ENCODE measurements at regions not wholly inside any gene's neighbourhood (a gene's known extent, or its start where the extent isn't known, plus 50 kb on each side); places are given as distances from the start of the nearest gene placed in this dataset.

DNA sequence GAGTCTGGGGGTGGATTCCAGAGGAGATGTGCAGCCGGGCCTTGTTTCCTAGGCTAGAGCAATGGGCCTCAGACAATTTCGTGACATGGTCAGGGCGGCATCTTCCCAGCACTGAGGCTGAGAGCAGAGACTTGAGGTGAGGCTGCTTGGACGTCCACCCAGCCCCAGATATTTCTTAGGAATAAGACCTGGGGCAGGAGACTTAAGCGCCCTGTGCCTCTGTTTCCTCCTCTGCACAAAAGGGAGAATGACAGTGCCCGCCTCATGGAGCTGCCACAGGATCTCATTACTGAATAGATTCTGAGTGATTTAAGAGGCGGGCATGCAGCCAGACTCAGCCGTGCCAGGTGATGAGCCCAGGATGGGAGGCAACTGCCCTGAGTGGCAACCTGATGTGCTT lies 297.9 kb upstream of the SFSWAP start:
- TF ChIP-seq, protein P1, sequence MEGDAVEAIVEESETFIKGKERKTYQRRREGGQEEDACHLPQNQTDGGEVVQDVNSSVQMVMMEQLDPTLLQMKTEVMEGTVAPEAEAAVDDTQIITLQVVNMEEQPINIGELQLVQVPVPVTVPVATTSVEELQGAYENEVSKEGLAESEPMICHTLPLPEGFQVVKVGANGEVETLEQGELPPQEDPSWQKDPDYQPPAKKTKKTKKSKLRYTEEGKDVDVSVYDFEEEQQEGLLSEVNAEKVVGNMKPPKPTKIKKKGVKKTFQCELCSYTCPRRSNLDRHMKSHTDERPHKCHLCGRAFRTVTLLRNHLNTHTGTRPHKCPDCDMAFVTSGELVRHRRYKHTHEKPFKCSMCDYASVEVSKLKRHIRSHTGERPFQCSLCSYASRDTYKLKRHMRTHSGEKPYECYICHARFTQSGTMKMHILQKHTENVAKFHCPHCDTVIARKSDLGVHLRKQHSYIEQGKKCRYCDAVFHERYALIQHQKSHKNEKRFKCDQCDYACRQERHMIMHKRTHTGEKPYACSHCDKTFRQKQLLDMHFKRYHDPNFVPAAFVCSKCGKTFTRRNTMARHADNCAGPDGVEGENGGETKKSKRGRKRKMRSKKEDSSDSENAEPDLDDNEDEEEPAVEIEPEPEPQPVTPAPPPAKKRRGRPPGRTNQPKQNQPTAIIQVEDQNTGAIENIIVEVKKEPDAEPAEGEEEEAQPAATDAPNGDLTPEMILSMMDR (IDR thresholded peaks at IDR 0.05; ENCODE audit: low read depth, low read length): no peak
- no peak for TF ChIP-seq POLR2A (IDR thresholded peaks at IDR 0.05; ENCODE audit: extremely low read depth, insufficient read length)
- TF ChIP-seq, protein P2, sequence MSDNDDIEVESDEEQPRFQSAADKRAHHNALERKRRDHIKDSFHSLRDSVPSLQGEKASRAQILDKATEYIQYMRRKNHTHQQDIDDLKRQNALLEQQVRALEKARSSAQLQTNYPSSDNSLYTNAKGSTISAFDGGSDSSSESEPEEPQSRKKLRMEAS (IDR thresholded peaks at IDR 0.05; ENCODE audit: low read depth, low read length): no peak
- no peak for TF ChIP-seq MYC (IDR thresholded peaks at IDR 0.05; ENCODE audit: low read depth, low read length)

Measured in NB4 (cell line).